ENCODE measurements at regions not wholly inside any gene's neighbourhood (a gene's known extent, or its start where the extent isn't known, plus 50 kb on each side); places are given as distances from the start of the nearest gene placed in this dataset.

DNA sequence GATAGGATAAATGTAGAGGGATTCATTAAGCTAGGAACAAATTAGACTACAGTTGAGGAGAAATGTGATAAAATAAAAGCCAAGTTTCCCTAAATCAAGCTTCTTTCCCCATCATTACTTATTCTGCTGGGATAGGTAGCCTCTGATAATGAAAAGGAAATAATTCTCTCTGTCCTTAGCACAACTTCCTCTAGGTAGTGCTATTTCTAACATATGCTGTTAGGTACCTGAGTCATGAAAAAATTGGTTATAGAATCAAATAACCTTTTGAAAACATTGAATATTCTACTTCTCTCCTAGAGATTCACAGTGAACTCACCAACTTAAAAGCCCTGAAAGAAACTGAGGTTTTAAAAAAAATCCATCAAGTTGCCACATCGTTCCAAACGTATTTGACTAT, 1793.1 kb downstream of the EFNA5 start:
- no peak for TF ChIP-seq POLR2A (IDR thresholded peaks at IDR 0.05)
- TF ChIP-seq, protein P1, sequence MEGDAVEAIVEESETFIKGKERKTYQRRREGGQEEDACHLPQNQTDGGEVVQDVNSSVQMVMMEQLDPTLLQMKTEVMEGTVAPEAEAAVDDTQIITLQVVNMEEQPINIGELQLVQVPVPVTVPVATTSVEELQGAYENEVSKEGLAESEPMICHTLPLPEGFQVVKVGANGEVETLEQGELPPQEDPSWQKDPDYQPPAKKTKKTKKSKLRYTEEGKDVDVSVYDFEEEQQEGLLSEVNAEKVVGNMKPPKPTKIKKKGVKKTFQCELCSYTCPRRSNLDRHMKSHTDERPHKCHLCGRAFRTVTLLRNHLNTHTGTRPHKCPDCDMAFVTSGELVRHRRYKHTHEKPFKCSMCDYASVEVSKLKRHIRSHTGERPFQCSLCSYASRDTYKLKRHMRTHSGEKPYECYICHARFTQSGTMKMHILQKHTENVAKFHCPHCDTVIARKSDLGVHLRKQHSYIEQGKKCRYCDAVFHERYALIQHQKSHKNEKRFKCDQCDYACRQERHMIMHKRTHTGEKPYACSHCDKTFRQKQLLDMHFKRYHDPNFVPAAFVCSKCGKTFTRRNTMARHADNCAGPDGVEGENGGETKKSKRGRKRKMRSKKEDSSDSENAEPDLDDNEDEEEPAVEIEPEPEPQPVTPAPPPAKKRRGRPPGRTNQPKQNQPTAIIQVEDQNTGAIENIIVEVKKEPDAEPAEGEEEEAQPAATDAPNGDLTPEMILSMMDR (IDR thresholded peaks at IDR 0.05), result no peak

Measured in right lobe of liver (tissue), 4 donors.